HS-5 (cell line): ENCODE measurements at regions not wholly inside any gene's neighbourhood (a gene's known extent, or its start where the extent isn't known, plus 50 kb on each side); places are given as distances from the start of the nearest gene placed in this dataset.

Source experiments
- DNase-seq: peaks from one replicate; pipeline ENCODE4 v3.0.0-alpha.2; 2012; ENCODE audit warnings: low read depth

GRCh38 chr5:86780018-86780417, 162.3 kb downstream of the COX7C start:
- DNase-seq: no peak

GRCh38 chr5:86786955-86787354, 169.2 kb downstream of the COX7C start:
- DNase-seq: no peak

DNA sequence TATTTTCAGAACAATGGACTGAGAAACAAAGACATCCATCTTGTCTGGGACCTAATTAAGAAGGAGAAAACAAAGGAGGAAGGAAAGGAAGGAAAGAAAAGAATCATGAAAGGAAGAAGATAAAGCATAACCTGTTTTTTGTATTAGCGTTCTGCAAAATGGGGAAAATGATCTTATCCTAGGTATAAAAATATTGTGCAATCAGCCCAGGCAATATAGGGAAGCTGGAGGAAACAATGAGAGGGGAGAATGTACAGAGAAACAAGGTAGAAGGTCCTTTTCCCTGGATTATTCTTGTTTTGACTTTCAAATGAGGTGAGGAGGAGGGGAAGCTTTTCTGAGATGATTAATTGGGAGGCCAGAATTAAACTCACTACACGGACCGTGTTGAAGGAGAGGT, 177.9 kb downstream of the COX7C start:
- no peak for DNase-seq

GRCh38 chr5:86797677-86798076, 179.9 kb downstream of the COX7C start:
- no peak for DNase-seq

DNA sequence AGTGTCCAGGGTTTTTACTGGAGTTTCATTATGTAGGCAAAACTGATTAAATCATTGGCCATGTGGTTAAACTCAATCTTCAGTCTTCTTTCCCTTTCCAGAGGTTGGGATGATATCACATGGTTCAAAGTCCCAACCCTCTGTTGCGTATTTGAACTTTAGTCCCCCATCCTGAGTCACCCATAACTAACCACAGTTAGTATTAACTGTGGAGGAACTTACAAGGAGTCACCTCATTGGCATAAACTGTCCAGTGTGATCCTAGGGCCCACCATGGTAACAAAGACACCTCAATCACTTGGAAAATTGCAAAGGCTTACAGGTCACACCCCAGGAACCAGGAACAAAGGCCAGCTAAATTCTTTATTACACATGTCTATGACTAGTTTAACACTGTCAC, 188.5 kb downstream of the COX7C start:
- no peak for DNase-seq

GRCh38 chr5:86807046-86808031, 189.6 kb downstream of the COX7C start:
- DNase-seq: no peak

- no peak for DNase-seq
Observed at GRCh38 chr5:86814315-86814714, 196.6 kb downstream of the COX7C start.

DNA sequence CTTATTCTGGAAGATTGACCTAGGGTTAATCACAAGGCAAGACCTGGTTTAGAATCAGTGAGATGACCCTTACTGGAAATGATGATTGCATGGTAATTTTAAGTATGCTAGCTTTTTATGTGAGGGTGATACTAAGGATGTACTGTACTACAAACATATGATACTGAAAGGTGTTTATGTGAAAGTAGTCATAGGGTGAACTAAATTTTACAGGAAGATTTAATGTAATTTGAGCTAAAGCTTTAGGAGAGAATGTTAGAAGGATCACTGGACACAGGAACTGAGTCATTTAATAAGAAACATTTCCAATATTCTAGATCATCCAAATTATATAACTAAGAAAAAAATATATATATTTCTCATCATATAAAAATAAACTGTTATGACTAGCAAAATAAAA, 197.2 kb downstream of the COX7C start:
- DNase-seq: no peak

GRCh38 chr5:86824637-86825036, 206.9 kb downstream of the COX7C start:
- DNase-seq: no peak

GRCh38 chr5:86831128-86831527, 213.4 kb downstream of the COX7C start:
- DNase-seq: no peak

DNA sequence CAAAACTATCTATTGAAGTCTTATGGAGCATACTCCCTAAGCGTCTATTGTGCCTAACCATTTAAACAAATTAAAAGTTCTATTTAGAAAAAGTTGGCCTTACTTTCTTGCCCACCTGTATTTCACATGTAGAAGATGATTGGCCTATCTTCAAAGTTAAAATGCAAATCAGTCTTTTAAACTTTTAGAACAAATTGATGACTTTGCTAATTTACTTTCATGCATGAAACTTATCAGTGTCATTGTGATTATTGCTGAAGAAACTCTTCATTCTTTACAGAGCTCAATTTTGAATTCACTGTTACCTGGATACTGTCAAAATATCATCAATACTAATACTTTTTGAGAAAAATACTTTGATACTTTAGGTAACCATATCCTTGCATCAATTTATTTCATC, 216.1 kb downstream of the COX7C start:
- DNase-seq: no peak

DNA sequence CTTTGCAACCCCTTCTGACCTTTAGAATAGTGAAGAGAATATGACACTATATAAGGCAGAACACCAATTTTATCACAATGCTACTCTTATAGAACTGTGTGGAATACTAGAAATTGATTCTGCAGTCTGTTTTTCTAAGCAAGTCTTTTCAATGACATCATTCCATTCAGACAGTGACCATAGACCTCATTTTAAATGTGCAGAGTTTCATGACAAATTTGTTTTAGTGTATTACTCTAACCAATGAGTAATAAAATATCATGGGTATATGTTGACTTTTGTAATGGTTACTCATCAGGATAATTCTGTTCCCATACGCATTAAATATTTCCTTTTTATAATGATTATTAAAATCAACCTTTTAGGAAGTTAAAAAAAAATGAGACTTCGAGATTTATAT, 219.9 kb downstream of the COX7C start:
- DNase-seq: peak; percentile 6

DNA sequence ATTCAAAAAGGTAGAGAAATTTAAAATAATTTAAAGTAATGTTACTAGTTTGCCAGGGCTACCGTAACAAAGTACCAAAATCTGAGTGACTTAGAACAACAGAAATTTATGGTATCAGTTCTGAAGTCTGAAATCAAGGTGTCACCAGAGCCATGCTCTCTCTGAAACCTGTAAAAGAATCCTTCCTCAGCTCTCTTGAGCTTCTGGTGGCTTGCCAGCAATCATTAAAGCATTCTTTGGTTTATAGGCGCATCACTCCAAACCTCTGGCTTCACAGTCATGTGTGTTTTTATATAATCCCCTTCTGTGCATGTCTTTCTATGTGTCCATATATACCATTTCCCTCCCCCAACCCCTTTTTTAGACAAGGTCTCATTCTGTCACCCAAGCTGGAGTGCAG, 220.3 kb downstream of the COX7C start:
- DNase-seq: no peak

DNA sequence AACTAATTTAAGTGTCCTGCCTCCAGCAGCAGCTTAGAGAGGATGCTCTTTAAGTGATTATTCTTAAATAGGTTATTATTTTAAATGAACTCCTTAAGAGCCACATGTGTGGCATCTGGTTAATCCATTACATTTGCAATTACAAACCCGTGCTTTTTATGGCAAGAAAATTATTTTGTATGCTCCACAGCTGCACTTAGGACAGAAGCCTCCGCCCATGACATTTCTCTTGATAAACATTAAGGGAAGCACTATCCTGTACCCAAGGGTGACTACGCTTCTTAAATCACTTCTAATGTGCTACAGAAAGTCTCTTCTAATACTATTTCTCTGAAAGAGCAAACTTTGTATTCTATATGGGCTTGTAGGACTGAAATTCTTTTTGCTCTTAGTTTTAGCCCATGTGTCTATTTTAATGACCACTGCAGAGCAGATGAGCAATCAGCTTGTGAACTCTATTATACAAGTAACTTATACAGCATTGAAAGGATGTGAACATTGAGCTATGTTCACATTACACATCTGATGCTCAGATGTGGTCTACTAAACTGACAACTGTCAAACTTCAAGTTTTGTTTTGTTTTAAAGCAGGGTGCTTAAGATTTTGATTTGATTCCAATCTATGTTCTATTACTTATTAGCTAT, 223.4 kb downstream of the COX7C start:
- DNase-seq: no peak

DNA sequence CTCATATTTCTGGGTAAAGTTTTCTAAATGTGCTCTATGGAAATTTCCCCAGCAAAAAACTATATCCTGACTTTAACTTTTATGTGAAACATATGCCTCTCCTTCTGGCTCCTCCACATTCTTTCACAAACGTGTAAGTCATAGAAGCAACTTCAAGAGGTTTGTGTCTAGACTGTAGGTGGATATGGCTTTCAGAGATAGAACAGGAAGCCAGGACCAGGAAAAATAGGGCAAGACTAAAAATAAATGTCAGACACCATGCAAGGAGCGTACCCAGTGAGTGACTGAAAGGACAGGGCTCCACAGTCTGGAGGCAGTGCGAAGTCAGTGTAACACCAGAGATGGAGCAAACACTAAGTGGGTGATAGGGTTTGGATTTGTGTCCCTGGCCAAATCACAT, 240.7 kb downstream of the COX7C start:
- DNase-seq: no peak

DNA sequence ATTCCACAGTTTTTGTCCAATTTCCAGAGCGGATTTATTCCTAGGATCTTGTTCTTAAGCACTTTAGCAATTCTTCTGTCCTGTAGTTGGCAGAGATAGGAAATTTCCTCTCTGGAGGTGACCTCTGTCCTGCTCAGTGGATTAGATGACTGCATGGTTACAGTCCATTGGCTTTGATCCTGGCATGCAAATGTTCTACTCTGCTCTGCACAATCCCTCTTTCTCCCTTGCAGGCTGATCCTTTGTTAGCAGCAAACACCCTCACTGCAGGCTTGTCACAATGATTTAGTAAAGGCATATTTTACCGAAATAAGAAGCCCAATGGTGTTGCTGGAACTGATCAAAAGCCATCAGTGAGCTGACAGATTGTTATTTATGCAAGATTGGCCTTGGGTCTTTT, 243.8 kb downstream of the COX7C start:
- no peak for DNase-seq

GRCh38 chr5:86862093-86862492, 244.4 kb downstream of the COX7C start:
- DNase-seq: no peak

DNA sequence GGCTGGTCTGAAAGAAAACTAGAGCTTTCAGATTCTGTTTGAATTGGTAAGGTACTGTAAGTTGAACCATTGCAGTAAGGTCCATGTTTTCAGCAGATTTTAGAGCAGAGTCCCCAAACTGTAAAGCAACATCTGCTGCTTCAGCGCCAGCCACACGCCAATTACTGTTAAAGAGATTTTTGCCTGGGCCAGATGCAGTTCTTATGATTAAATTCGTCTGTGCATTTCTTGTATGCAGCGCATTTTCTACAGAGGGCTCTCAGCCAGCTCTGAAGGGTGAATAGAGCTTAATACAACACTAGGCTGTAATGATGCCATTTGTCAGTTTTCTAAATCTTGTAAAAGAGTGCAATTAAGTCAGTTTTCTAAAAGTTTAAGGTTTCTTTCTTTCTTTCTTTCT, 246.3 kb downstream of the COX7C start:
- DNase-seq: no peak

- DNase-seq: no peak
Observed at GRCh38 chr5:86865256-86865785, 247.6 kb downstream of the COX7C start.

DNA sequence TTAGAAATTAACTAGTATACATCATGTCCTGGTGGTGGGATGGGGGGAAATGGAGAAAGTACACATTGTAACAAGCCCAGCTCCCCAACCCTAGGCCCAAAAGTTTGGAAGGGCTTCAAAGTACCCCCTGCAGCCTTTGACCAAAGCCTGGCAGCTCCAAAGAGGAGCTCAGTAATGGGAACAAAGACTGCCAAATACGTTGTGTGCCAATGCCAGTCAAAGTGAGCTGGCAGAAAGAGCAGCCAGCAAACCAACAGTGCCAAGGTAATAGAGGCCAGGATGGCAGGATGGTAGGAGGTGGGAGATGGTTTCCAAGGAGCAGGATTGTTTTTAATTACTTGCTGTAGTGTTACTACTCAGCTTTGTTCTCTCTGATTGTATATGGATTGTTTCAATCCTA, 248.3 kb downstream of the COX7C start:
- no peak for DNase-seq

- DNase-seq: no peak
Observed at GRCh38 chr5:86869268-86869667, 251.5 kb downstream of the COX7C start.

- DNase-seq: no peak
Observed at GRCh38 chr5:86875539-86875938, 257.8 kb downstream of the COX7C start.

- no peak for DNase-seq
Observed at GRCh38 chr5:86878250-86878649, 260.5 kb downstream of the COX7C start.
